Stimulated activated CD8-positive, alpha-beta memory T cell treated with anti-CD3 and anti-CD28 coated beads, Interleukin-7, amount 100 ng/mL, for 4 hours (primary cell): ENCODE measurements at regions not wholly inside any gene's neighbourhood (a gene's known extent, or its start where the extent isn't known, plus 50 kb on each side); places are given as distances from the start of the nearest gene placed in this dataset.
"Not testable (repeated sequence)": the region's sequence is repeated elsewhere in the genome, so short reads cannot be mapped to it uniquely, and the experiment has no call there.

Experiments
- DNase-seq, 2 donors: peaks; one replicate each; pipeline ENCODE4 v3.0.0-alpha.2; 2020; ENCODE audit warnings: low read depth in 2 of 2

GRCh38 chr5:99441235-99441634 is 512.4 kb upstream of the CHD1 start:
- DNase-seq = no peak

GRCh38 chr5:99438619-99439018 is 509.8 kb upstream of the CHD1 start:
- no peak for DNase-seq

DNA sequence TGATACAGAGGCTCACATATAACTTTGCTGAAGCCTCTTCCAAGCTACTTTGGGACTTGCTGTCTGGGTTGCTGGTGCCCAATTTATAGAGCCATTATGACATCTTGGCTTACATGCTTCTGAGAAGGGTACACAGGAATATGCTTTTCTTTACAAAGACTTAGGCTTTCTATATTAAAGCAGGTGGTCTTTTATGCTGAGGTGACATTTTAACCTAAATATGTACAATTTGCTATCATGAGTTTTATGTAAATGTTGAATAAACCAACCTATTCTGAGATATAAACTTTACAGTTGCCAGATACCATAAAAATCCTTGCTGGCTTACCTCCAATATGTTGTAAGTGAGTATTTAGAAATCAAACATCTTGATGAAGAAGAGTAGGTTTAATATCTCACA is 509.2 kb upstream of the CHD1 start:
- DNase-seq = no peak

GRCh38 chr5:99423396-99423795 is 494.6 kb upstream of the CHD1 start:
- not testable (repeated sequence) for DNase-seq

GRCh38 chr5:99418640-99419039 is 489.8 kb upstream of the CHD1 start:
- DNase-seq = not testable (repeated sequence)

DNA sequence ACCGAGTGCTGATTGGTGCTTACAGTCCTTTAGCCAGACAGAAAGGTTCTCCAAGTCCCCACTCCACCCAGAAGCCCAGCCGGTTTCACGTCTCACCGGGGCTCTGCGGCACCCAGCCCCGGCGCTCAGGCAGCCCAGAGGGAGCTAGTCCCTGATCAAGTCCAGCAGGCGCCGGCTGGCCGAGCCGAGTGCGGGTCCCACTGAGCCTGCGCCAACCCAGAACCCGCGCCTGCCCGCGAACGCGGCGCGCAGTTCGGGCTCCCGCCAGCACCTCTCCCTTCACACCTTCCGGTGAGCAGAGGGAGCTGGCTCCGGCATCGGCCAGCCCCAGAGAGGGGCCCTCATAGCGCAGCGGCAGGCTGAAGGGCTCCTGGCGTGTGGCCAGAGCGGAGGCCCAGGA is 481.6 kb upstream of the CHD1 start:
- DNase-seq = not testable (repeated sequence)

DNA sequence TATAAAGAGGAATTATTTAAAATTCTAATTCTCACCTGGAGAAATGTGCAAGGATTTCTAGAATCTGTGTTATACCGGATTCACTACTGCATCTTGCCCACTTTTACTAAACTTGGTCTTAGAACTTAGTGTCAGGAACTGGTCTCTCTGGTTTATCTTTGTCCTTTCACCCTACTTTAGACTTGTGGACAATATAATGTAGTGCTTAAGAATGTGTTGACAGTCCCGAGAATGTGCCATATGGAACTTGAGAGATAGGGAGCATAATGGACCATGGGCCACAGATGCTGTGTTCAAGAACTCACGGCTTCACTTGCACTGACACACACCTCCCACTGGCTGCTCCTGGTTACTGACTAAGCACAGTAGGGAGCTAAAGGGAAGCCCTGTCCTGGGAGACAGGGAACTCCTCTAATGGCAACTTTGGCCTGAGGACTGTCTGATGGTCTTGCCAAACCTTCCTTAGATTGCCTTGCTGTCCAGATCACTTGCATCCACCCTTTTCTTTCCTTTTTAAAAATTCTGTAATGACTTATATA is 476.0 kb upstream of the CHD1 start:
- DNase-seq = not testable (repeated sequence)

GRCh38 chr5:99400571-99400970 is 471.8 kb upstream of the CHD1 start:
- not testable (repeated sequence) for DNase-seq

DNA sequence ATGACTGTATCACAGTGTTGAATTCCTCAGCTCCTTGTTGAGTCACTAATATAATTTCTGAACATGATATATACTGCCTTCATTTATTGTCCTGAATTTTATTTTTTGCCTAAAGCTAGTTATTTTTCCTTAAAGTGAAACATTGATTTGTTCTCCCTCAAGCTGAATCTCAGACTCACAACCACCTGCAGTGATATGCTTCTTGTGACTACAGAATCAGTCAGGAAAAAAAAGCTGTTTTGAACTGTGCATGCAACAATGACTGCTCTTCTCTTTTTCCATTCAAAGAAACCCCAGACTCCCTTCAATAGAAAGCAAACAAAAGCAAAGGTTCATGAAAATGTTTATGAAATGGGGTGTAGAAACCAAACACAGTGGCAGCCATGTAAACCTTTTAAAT is 470.2 kb upstream of the CHD1 start:
- no peak for DNase-seq

GRCh38 chr5:99386406-99387077 is 457.7 kb upstream of the CHD1 start:
- DNase-seq = no peak

- DNase-seq = no peak
Measured at GRCh38 chr5:99379187-99379586, 450.4 kb upstream of the CHD1 start.

DNA sequence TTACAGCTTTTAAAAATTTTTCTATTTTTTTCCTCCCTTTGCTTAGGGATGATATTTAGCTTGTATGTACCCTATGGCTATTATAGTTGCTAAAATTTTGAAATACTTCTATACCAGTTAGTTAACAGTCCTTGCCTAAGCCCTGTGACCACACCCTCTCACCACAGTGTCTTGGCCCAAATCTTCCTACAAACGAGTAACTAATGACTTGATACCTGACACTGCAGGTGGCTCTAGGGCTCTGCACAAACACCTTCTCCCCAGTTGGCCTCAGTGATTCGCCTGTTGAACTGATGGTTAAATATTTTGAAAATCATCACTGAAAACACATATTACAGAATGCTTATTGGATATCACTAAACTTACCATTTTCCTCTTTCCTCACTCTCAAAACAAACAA is 449.6 kb upstream of the CHD1 start:
- no peak for DNase-seq

GRCh38 chr5:99369797-99370593 is 441.2 kb upstream of the CHD1 start:
- no peak for DNase-seq

DNA sequence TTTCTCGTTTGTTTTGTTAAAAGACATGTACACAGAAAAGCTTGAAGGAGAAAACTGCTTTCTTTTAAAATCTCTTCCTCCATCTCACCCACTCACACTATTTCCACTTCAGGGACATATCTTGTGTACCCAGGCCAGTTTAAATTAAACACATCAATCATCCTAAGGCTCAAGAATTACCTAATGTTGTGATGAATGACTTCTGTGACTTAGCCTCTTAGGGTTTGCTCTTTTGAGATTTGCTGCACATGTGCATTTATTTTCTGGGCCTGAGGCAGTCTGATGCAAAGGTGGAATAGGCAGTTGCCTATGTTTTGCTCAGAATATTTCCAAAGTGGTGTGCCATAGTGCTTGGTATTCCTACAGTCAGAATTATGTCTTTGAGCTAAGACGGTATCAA is 439.9 kb upstream of the CHD1 start:
- DNase-seq = no peak

GRCh38 chr5:99355881-99356280 is 427.1 kb upstream of the CHD1 start:
- no peak for DNase-seq

DNA sequence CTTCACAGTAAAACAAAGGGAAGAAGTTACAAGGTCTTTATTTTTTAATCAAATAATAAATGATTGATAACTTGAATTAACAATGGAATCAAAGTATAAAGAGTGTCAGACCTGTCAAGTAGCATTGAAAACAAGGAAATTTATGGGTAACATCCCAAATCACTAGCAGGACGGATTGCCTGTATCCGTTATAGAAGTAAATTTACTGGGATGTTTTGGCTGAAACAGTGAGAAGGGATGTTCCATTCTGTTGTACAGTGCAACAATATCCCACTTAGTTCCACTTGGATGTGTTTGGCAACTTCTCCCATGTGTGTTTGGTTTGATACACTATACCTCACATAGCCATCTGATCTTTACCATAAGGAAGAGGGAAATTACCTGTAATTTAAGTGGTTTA is 421.0 kb upstream of the CHD1 start:
- no peak for DNase-seq

DNA sequence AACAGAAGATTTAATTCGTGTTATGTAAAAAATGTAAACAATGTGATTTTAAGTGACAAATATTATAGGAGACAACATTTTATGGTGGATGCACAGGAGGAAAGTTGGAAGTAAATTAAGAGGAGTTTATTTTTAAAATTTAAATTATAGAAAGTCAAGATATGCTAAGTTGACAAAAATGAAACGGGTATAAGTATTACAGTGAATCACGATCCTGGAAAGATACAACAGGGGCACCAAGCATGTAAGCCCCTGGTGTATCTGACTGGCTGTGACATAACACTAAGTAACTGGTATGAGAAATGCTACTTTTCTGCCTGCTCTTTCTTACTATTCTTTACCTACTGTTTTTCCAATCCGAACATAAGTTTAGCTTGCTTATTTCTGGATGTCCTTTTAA is 419.8 kb upstream of the CHD1 start:
- DNase-seq = no peak

DNA sequence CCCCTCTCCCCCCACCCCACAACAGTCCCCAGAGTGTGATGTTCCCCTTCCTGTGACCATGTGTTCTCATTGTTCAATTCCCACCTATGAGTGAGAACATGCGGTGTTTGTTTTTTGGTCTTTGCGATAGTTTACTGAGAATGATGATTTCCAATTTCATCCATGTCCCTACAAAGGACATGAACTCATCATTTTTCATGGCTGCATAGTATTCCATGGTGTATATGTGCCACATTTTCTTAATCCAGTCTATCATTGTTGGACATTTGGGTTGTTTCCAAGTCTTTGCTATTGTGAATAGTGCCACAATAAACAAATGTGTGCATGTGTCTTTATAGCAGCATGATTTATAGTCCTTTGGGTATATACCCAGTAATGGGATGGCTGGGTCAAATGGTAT is 411.0 kb upstream of the CHD1 start:
- DNase-seq = not testable (repeated sequence)

- DNase-seq = no peak
Measured at GRCh38 chr5:99334936-99335335, 406.1 kb upstream of the CHD1 start.

DNA sequence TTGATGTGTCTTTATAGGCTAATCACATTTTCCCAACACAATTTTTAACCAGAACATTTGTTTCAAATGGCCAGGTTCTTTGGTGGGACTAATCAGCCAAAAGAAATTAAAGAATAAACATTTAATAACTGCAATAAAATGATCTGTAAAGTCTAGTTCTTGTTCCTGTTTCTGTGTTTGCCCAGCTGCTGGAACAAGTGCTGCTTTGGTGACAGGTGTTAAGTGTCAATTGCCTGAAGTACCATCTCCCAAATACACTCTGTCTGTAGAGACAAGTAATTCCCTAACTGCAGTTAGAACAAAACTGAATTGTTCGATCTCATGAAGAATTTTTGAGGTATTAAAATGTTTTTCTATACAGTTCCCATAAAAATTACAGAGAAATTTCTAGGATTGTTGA is 402.3 kb upstream of the CHD1 start:
- DNase-seq = no peak

- no peak for DNase-seq
Measured at GRCh38 chr5:99320436-99320835, 391.6 kb upstream of the CHD1 start.

GRCh38 chr5:99317136-99317535 is 388.3 kb upstream of the CHD1 start:
- no peak for DNase-seq

- DNase-seq = no peak
Measured at GRCh38 chr5:99316484-99316883, 387.7 kb upstream of the CHD1 start.
